Mesodermal cell (in vitro differentiated cells): ENCODE measurements at regions not wholly inside any gene's neighbourhood (a gene's known extent, or its start where the extent isn't known, plus 50 kb on each side); places are given as distances from the start of the nearest gene placed in this dataset.
A peak's percentile ranks its signal among the peaks of the same experiment; 100 is the strongest.
"Not testable (repeated sequence)": the region's sequence is repeated elsewhere in the genome, so short reads cannot be mapped to it uniquely, and the experiment has no call there.

Source experiments
- H3K27ac ChIP-seq: 2 replicates; pipeline ENCODE4 v1.7.0; 2013; ENCODE audit warnings: mild to moderate bottlenecking, low read depth, low read length, moderate library complexity; ENCODE audit not compliant: severe bottlenecking
- H3K36me3 ChIP-seq: 2 replicates; pipeline ENCODE4 v1.7.1; 2013; ENCODE audit warnings: mild to moderate bottlenecking, low read length, moderate library complexity; ENCODE audit not compliant: control insufficient read depth, insufficient read depth
- H3K4me1 ChIP-seq: one replicate; pipeline ENCODE4 v1.7.1; 2013; ENCODE audit warnings: mild to moderate bottlenecking, low read length; ENCODE audit not compliant: insufficient read depth, control insufficient read depth, poor library complexity, severe bottlenecking
- H3K4me3 ChIP-seq: 2 replicates; pipeline ENCODE4 v1.7.0; 2013; ENCODE audit warnings: low read length, control low read depth, mild to moderate bottlenecking; ENCODE audit not compliant: insufficient read depth, poor library complexity, severe bottlenecking; ENCODE audit errors: extremely low read depth
- H3K9me3 ChIP-seq: 2 replicates; pipeline ENCODE4 v1.7.1; 2013; ENCODE audit warnings: mild to moderate bottlenecking, low read length, moderate library complexity; ENCODE audit not compliant: control insufficient read depth
- WGBS, 2 experiments: methylation state at CpG; one replicate each; pipeline ENCODE4 v1.1.5; 2013; ENCODE audit warnings: missing lambda C conversion rate in 2 of 2; ENCODE audit not compliant: insufficient coverage in 2 of 2; 5-methylcytosine and 5-hydroxymethylcytosine counted together

DNA sequence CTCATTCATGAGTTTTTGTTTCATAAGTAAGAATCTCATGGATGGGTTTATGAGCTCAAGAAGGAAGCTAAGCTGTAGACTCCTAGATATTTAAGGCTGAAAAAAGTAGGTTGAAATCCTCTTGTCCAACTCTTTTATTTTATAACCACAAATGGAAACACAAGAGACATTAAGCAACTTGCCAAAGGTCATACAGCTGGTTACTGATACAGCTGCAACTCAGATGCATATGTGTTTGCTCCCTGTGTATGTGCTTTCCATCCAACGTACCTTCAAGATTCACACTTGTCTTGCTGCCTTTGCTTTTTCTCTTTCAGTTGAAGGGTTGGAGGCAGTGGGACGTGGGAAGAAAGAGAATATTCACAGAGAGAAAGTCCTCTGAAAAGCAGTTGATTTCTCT, 153.5 kb upstream of the STMND1 start:
- H3K36me3 ChIP-seq, result no peaks in the 10 kb centered on the region
- no peaks in the 10 kb centered on the region for H3K4me1 ChIP-seq
- 94 to 100% methylated on average over 2 of the region's 2 CpGs for WGBS, 2 experiments
- no peaks in the 10 kb centered on the region for H3K9me3 ChIP-seq
- H3K27ac ChIP-seq, result no peak overlapping the region
- H3K4me3 ChIP-seq, result no peak overlapping the region

DNA sequence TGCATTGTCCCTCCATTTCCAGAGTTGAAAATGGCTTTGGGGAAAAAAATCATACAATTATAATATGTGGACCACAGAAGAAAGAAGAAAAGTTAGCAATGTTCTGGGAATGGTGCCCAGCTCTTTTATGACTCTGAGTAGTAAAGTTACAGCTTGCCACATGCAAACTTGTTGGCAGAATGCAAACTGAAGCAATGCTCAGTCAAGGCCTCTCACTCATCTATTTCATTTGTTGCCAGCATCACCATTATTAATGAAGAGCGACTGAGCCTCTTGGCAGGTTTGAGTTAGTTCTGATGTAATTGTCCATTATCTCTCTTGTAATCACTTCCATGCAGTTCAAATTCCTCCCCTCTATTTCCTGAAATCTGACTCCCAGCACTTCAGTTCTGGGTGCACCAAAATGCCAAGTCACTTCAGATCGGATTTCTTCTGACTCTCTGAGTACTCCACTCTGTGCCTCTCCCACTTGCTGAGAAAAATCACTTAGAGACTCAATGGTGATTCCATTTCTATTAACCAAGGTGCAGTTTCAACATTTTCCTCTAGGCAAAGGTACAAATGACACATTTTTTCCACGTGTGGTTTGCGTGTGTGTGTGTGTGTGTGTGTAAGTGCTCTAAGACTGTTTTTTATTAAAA, 154.4 kb upstream of the STMND1 start:
- H3K27ac ChIP-seq, result peak overlapping the region; percentile 57
- H3K9me3 ChIP-seq, result no peaks in the 10 kb centered on the region
- no peak overlapping the region for H3K4me3 ChIP-seq
- no peaks in the 10 kb centered on the region for H3K4me1 ChIP-seq
- no peaks in the 10 kb centered on the region for H3K36me3 ChIP-seq
- 31 to 67% methylated on average over 1 to 3 of the region's 4 CpGs for WGBS, 2 experiments

DNA sequence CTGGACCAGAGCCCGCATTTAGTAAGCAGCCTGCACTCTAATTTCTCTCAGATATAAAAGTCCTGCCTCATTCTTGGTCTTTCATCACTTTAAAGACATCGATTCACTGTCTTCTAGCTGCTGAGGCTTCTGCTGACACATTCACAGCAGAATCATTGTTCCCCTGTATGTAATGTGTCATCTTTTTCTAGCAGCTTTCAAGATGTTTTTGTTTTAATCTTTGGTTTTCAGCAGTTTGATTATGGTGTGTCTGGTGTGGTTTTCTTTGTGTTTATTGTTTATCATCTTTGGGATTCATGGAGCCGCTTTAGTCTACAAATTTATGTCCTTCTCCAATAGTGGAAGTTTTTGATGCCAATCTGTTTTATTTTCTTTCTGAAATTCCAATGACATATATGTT, 157.3 kb upstream of the STMND1 start:
- WGBS, 2 experiments, result 93 to 100% methylated on average over 1 to 2 of the region's 3 CpGs
- H3K9me3 ChIP-seq, result no peaks in the 10 kb centered on the region
- no peaks in the 10 kb centered on the region for H3K36me3 ChIP-seq
- no peaks in the 10 kb centered on the region for H3K4me1 ChIP-seq
- no peak overlapping the region for H3K4me3 ChIP-seq
- H3K27ac ChIP-seq, result no peak overlapping the region

DNA sequence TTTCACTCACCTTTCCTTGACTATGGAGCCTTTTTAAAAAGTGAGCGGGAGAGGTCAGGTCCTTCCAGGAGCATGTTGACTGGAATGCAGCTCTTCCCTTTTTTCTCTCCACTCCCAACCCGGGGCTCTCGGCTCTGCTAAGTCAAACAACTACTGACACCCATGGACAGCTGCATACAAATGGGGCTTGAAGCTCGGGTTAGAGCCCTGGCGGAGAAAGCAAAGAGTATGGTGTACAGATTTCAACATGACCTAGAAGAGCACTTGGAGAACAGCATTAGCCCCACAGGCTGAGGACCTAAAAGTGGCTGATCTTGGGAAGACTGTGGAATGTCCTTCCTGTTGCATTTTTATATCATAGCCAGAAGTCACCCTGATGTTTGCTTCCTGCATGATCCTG, 162.0 kb upstream of the STMND1 start:
- Histone ChIP-seq H3K4me1 (no peaks in the 10 kb centered on the region), H3K4me3 (no peak overlapping the region), H3K27ac (no peak overlapping the region), H3K36me3 (no peaks in the 10 kb centered on the region), H3K9me3 (no peaks in the 10 kb centered on the region)
- WGBS, 2 experiments, result 80 to 90% methylated on average over 4 to 5 of the region's 5 CpGs

DNA sequence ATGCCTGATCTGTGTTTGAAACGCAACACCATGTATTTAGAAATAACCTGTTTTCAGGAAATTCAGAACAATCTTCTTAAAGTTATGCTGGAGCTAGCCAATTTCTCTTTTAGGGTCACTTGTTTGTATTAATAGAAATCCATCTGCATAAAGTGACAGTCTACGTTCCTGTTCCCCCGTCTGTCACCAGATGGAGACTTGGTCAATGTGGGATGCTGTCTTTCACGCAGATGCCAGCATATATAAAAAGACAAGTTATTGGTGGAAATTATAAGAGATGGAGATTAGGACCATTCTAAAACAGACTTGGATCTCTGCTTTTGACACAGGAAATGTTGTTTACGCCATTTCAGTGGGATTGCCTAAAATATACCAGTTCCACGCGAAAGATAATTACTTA, 162.5 kb upstream of the STMND1 start:
- Histone ChIP-seq H3K36me3 (no peaks in the 10 kb centered on the region), H3K4me1 (no peaks in the 10 kb centered on the region), H3K27ac (no peak overlapping the region), H3K4me3 (no peak overlapping the region), H3K9me3 (no peaks in the 10 kb centered on the region)
- 80 to 100% methylated on average over 2 to 5 of the region's 7 CpGs for WGBS, 2 experiments

DNA sequence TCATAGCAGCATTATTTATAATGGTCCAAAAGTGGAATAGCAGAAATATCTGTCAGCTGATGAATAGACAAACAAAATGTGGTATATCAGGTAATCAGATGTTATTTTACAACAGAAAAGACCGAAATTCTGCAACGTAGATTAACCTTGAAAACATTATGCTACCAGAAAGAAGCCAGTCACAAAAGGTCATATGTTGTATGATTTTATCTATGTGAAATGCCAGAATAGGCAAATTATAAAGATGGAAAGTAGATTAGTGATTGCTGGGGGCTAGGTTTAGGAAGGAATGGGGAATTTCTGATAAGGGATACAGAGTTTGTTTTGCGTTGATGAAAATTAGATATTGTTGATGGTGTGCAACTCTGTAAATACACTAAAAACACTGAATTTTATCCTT, 165.0 kb upstream of the STMND1 start:
- Histone ChIP-seq H3K27ac (no peak overlapping the region), H3K4me3 (no peak overlapping the region), H3K9me3 (no peaks in the 10 kb centered on the region), H3K4me1 (no peaks in the 10 kb centered on the region), H3K36me3 (no peaks in the 10 kb centered on the region)
- WGBS, 2 experiments, result 100% methylated on average over 2 of the region's 3 CpGs

DNA sequence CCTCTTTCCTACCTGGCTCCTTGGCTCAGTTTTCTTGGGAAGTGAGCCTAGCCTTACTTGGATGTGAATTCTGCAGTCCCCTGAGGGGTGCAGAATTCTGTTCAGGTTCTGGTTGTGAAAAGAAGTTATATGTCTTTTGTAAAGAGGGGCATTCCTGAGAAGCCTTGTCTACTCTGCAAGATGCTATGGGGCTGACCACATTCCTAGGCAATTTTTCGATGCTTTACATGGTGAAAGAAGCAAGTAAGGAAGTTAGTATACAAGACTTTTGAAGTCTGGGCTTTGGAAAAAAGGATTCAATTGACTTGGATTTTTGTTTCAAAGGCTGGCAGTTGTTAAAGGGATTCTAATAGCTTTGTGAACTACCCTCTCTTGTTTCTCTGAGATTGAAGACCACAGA, 167.9 kb upstream of the STMND1 start:
- 75% methylated on average over 1 of the region's 1 CpG; no CpG with 5 or more reads in 1 of the 2 experiments for WGBS, 2 experiments
- Histone ChIP-seq H3K9me3 (no peaks in the 10 kb centered on the region), H3K4me1 (no peaks in the 10 kb centered on the region), H3K36me3 (no peaks in the 10 kb centered on the region), H3K4me3 (no peak overlapping the region), H3K27ac (no peak overlapping the region)

DNA sequence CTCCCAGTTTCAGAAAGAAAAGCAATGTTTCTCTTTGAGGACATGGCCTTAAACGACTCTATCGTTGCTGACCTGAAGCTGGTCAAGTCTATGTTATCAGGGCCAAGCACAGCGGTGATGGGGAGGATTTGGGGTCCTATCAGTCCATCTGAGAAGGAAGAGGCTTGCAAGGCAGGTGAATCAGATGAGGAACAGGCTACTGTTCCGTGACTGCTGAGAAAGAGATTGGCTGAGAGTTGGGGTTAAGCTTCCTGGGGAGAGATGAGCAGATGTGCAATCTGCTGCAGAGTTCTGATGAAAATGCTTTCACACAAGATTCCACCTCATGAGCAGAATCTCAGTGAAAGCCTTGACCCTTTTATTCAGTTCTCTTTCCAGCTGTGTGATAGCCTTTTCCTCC, 168.3 kb upstream of the STMND1 start:
- Histone ChIP-seq H3K4me3 (no peak overlapping the region), H3K4me1 (no peaks in the 10 kb centered on the region), H3K9me3 (no peaks in the 10 kb centered on the region), H3K36me3 (no peaks in the 10 kb centered on the region), H3K27ac (no peak overlapping the region)
- WGBS, 2 experiments, result 95 to 96% methylated on average over 3 to 4 of the region's 4 CpGs

DNA sequence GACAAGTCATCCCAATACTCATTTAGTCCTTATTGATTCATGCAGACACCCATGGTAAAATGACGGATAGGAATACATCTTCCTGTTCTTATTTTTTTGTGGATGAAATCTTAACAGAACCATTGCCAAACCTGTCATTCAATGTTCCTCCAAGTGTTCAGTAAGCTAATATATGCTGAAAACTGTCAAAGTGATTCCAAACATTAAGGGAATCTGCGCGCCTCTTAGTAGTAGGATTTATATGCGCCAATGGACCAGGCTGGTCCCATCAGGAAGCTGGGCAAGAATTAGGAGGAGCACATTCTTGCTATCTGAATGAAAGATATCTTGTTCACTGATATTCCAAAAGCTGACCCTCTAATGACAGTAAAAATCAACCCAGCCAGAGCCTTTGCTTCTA, 168.9 kb upstream of the STMND1 start:
- WGBS, 2 experiments, result 92% methylated on average over 2 of the region's 4 CpGs; no CpG with 5 or more reads in 1 of the 2 experiments
- H3K4me3 ChIP-seq, result no peak overlapping the region
- no peaks in the 10 kb centered on the region for H3K36me3 ChIP-seq
- no peak overlapping the region for H3K27ac ChIP-seq
- no peaks in the 10 kb centered on the region for H3K9me3 ChIP-seq
- no peaks in the 10 kb centered on the region for H3K4me1 ChIP-seq

DNA sequence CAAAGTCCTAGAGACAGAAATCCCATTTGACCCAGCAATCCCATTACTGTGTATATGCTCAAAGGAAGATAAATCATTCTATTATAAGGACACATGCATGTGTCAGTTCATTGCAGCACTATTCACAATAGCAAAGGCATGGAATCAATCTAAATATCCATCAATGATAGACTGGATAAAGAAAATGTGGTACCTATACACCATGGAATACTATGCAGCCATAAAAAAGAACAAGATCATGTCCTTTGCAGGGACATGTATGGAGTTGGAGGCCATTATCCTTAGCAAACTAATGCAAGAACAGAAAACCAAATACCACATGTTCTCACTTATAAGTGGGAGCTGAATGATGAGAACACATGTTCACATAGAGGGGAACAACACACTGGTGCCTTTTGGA, 169.8 kb upstream of the ATXN1 start:
- H3K4me3 ChIP-seq, H3K36me3 ChIP-seq, H3K9me3 ChIP-seq, H3K27ac ChIP-seq, H3K4me1 ChIP-seq: not testable (repeated sequence)

DNA sequence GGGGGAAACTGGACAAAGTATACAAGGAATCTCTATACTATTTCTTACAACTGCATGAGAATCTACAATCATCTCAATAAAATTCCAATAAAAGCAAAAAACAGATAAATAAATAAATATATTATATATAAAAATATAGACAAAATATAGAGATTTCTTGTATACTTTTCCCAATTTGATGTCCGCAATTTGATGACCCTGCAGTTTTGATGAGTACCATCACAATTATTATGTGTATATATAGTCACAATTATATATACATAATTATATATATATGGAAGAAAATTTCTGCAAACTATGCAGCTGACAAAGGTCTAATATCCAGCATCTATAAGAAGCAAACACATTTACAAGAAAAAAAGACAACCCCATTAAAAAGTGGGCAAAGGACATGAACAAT, 169.2 kb upstream of the ATXN1 start:
- Histone ChIP-seq H3K4me3 (no peak overlapping the region), H3K36me3 (no peaks in the 10 kb centered on the region), H3K9me3 (no peaks in the 10 kb centered on the region), H3K27ac (no peak overlapping the region), H3K4me1 (no peaks in the 10 kb centered on the region)
- no CpG with 5 or more reads among the region's 1 CpG for WGBS, 2 experiments
